H1 (cell line): ENCODE measurements at regions not wholly inside any gene's neighbourhood (a gene's known extent, or its start where the extent isn't known, plus 50 kb on each side); places are given as distances from the start of the nearest gene placed in this dataset.

Experiments
- BACH1 ChIP-seq: IDR thresholded peaks from 2 replicates; pipeline ENCODE4 v1.6.1; 2012; ENCODE audit warnings: low read length, improper control_type of control experiment
- CTBP2 ChIP-seq: IDR thresholded peaks from 2 replicates; pipeline ENCODE4 v1.7.0; 2011; ENCODE audit warnings: borderline replicate concordance, mild to moderate bottlenecking, moderate library complexity, mixed read lengths, low read length; ENCODE audit not compliant: insufficient read depth, insufficient read length
- JUND ChIP-seq: IDR thresholded peaks from 2 replicates; pipeline ENCODE4 v1.6.1; 2011; ENCODE audit warnings: mild to moderate bottlenecking, improper control_type of control experiment, low read length
- POLR2A ChIP-seq, 2 experiments: IDR thresholded peaks; 1 replicate in 1 of 2; 2 replicates in 1 of 2; pipeline ENCODE4 v1.6.1; 2011; ENCODE audit warnings: low read depth in 2 of 2, low read length in 2 of 2, mild to moderate bottlenecking in 2 of 2; ENCODE audit errors: control extremely low read depth in 1 of 2
- RAD21 ChIP-seq, 2 experiments: IDR thresholded peaks in 1 of 2; conservative IDR thresholded peaks in 1 of 2; 2 replicates each; pipeline ENCODE4 v1.6.1; 2011; ENCODE audit warnings: low read depth in 2 of 2, low read length in 2 of 2, improper control_type of control experiment in 1 of 2, inconsistent platforms in 1 of 2, mild to moderate bottlenecking in 1 of 2, moderate library complexity in 1 of 2
- RFX5 ChIP-seq: IDR thresholded peaks from 2 replicates; pipeline ENCODE4 v1.6.1; 2011; ENCODE audit warnings: low read depth, low read length, improper control_type of control experiment, borderline replicate concordance
- SIRT6 ChIP-seq: IDR thresholded peaks from one replicate; pipeline ENCODE4 v1.7.1; 2012; ENCODE audit warnings: low read length, inconsistent platforms
- SIX5 ChIP-seq: IDR thresholded peaks from 2 replicates; pipeline ENCODE4 v1.6.1; 2011; ENCODE audit warnings: mild to moderate bottlenecking, low read depth, low read length

- TF ChIP-seq RAD21 (IDR thresholded peaks at IDR 0.05 in 1 of 2, conservative IDR thresholded peaks at IDR 0.05 in 1 of 2; ENCODE audit: low read depth in 2 of 2, low read length in 2 of 2) (no peak), CTBP2 (no peak), JUND (no peak), SIRT6 (no peak), POLR2A (IDR thresholded peaks at IDR 0.05; ENCODE audit: control extremely low read depth in 1 of 2, low read depth in 2 of 2, low read length in 2 of 2) (no peak), BACH1 (no peak), SIX5 (no peak), RFX5 (no peak)
Observed at GRCh38 chr18:64332835-64333234, 183.9 kb upstream of the LINC00305 start (continued).
